B cell (primary cell): ENCODE measurements at regions not wholly inside any gene's neighbourhood (a gene's known extent, or its start where the extent isn't known, plus 50 kb on each side); places are given as distances from the start of the nearest gene placed in this dataset.
"Not testable (repeated sequence)": the region's sequence is repeated elsewhere in the genome, so short reads cannot be mapped to it uniquely, and the experiment has no call there.

Experiments used
- ATAC-seq: fragments of 200-7000 bp; cut with Tn5 transposase; one replicate; pipeline ENCODE4 v1.10.0; 2021; ENCODE audit warnings: low read depth, mild to moderate bottlenecking, moderate number of reproducible peaks, moderate library complexity
- CTCF ChIA-PET: fragments of 350-600 bp; sonication (Branson Sonifier 250); formaldehyde crosslinking; loops from one replicate; lab custom pipeline; 2021; ENCODE audit warnings: antibody characterized with exemption, inconsistent platforms; lab: Charles Lee
- POLR2A ChIA-PET: fragments of 350-600 bp; sonication (Branson Sonifier 250); formaldehyde crosslinking; loops from one replicate; lab custom pipeline; 2021; ENCODE audit warnings: antibody characterized with exemption; lab: Charles Lee
- DNase-seq: peaks from one replicate; pipeline ENCODE4 v3.0.0; 2013
- H2AFZ ChIP-seq: 2 replicates; pipeline ENCODE4 v1.6.1; 2012; ENCODE audit warnings: mild to moderate bottlenecking, low read depth, low read length; ENCODE audit not compliant: insufficient read depth, poor library complexity, severe bottlenecking
- H3K27ac ChIP-seq, 2 donors: 1 replicate in 1 of 2; 2 replicates in 1 of 2; pipeline ENCODE4 v1.5.1; 2012 to 2013; ENCODE audit warnings: low read length in 2 of 2, mild to moderate bottlenecking in 2 of 2, moderate library complexity in 1 of 2
- H3K27me3 ChIP-seq, 4 experiments: fragments of 200-600 bp in 1 of 4; sonication (generic) in 1 of 4; replicated peaks in 1 of 4; 1 replicate in 2 of 4; 2 replicates in 2 of 4; pipeline versions ENCODE4 v1.6.1 to v1.7.0; 2013 to 2016; ENCODE audit warnings: low read length in 3 of 4, mild to moderate bottlenecking in 2 of 4, mixed read lengths in 1 of 4, moderate library complexity in 1 of 4; ENCODE audit not compliant: insufficient read depth in 4 of 4, control insufficient read depth in 3 of 4; ENCODE audit errors: control extremely low read depth in 1 of 4
- H3K36me3 ChIP-seq, 2 experiments: replicated peaks in 1 of 2; 1 replicate in 1 of 2; 2 replicates in 1 of 2; pipeline versions ENCODE4 v1.6.1 to v1.7.1; 2013; ENCODE audit warnings: low read length in 1 of 2; ENCODE audit not compliant: insufficient read depth in 2 of 2, control insufficient read depth in 1 of 2; ENCODE audit errors: control extremely low read depth in 1 of 2, extremely low read depth in 1 of 2
- H3K4me1 ChIP-seq, 2 donors: fragments of 200-600 bp in 1 of 2; sonication (generic) in 1 of 2; 1 replicate in 1 of 2; 2 replicates in 1 of 2; pipeline versions ENCODE4 v1.5.1 to v1.6.1; 2013 to 2017; ENCODE audit warnings: low read length in 2 of 2; ENCODE audit not compliant: control insufficient read depth in 2 of 2, insufficient read depth in 2 of 2
- H3K4me2 ChIP-seq: replicated peaks from 2 replicates; pipeline ENCODE3; 2012; ENCODE audit warnings: mild to moderate bottlenecking, low read depth, low read length; ENCODE audit not compliant: poor library complexity, severe bottlenecking
- H3K4me3 ChIP-seq, 5 experiments: fragments of 200-600 bp in 1 of 5; sonication (generic) in 1 of 5; 1 replicate in 3 of 5; 2 replicates in 2 of 5; pipeline versions ENCODE4 v1.5.1 to v1.7.0; 2011 to 2016; ENCODE audit warnings: low read length in 4 of 5, mild to moderate bottlenecking in 4 of 5, low read depth in 2 of 5, control low read depth in 1 of 5, moderate library complexity in 1 of 5; ENCODE audit not compliant: insufficient read depth in 1 of 5; ENCODE audit errors: control extremely low read depth in 1 of 5, extremely low read depth in 1 of 5
- H3K79me2 ChIP-seq: fragments of 200-600 bp; sonication (generic); one replicate; pipeline ENCODE4 v1.6.0; 2016; ENCODE audit warnings: low read length; ENCODE audit not compliant: control insufficient read depth, insufficient read depth
- H3K9ac ChIP-seq: fragments of 200-600 bp; sonication (generic); 2 replicates; pipeline ENCODE4 v1.6.1; 2017; ENCODE audit warnings: mild to moderate bottlenecking, low read length, moderate library complexity
- H3K9me3 ChIP-seq, 3 donors: one replicate each; pipeline versions ENCODE4 v1.6.1 to v1.7.1; 2013; ENCODE audit warnings: low read length in 2 of 3; ENCODE audit not compliant: control insufficient read depth in 2 of 3, insufficient read depth in 1 of 3; ENCODE audit errors: control extremely low read depth in 1 of 3
- H4K20me1 ChIP-seq: 2 replicates; pipeline ENCODE4 v1.6.0; 2012; ENCODE audit warnings: mild to moderate bottlenecking, low read length; ENCODE audit not compliant: insufficient read depth, control insufficient read depth, poor library complexity, severe bottlenecking
- H3K27ac Mint-ChIP-seq: one replicate; pipeline ENCODE4 v1.8.0; 2021; ENCODE audit warnings: mixed read lengths
- H3K27me3 Mint-ChIP-seq: one replicate; pipeline ENCODE4 v1.8.0; 2021; ENCODE audit warnings: mixed read lengths
- H3K4me1 Mint-ChIP-seq: one replicate; pipeline ENCODE4 v1.8.0; 2021; ENCODE audit warnings: mixed read lengths
- H3K4me3 Mint-ChIP-seq: one replicate; pipeline ENCODE4 v1.8.0; 2021; ENCODE audit warnings: mixed read lengths
- H3K9me3 Mint-ChIP-seq: one replicate; pipeline ENCODE4 v1.8.0; 2022; ENCODE audit warnings: mixed read lengths; ENCODE audit not compliant: insufficient read depth
- CTCF ChIP-seq: fragments of 200-600 bp; IDR thresholded peaks from one replicate; pipeline ENCODE4 v1.8.0; 2022; ENCODE audit warnings: antibody characterized with exemption, mild to moderate bottlenecking
- EZH2 ChIP-seq: IDR thresholded peaks from 2 replicates; pipeline ENCODE4 v1.6.1; 2012; ENCODE audit warnings: borderline replicate concordance, low read depth, mild to moderate bottlenecking, moderate library complexity, low read length; ENCODE audit not compliant: insufficient read depth, poor library complexity, severe bottlenecking
- WGBS: methylation state at CpG from one replicate; pipeline ENCODE4 v1.1.5; 2013; ENCODE audit warnings: missing lambda C conversion rate; ENCODE audit not compliant: insufficient coverage; 5-methylcytosine and 5-hydroxymethylcytosine counted together
- intact Hi-C: fragments of 100-400 bp; cut with micrococcal nuclease; formaldehyde crosslinking; loops from one replicate; pipeline ENCODE4 v1.10.0; 2022

DNA sequence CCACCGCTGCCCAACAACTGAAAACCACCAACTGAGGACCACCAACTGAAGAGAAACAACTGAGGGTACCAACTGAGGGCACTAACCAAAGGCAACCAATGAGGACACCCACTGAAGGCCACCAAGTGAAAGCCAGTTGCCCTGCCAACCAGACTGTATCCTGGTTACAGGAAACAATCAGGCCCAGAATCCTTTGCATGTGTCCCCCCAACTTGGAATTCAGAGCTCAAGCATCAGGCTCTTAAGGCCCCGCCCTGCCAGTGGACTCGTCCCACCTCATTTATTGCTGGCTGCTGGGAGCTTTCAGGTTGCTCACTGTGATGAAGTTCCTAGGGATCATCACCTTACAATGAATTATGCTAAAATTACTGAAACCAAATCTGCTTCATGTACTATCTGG, 76.6 kb upstream of the ABI1 start:
- Histone ChIP-seq H4K20me1 (no peaks in the 10 kb centered on the region), H3K36me3 (no peaks in the 10 kb centered on the region), H3K9me3 (no peaks in the 10 kb centered on the region), H3K27me3 (no peaks in the 10 kb centered on the region), H3K4me1 (no peaks in the 10 kb centered on the region), H2AFZ (no peak overlapping the region), H3K4me3 (no peak overlapping the region), H3K9ac (no peak overlapping the region), H3K79me2 (no peaks in the 10 kb centered on the region), H3K27ac (no peak overlapping the region), H3K4me2 (no peak overlapping the region)
- no peak for DNase-seq
- H3K27me3 Mint-ChIP-seq = no peaks in the 10 kb centered on the region
- H3K9me3 Mint-ChIP-seq = no peaks in the 10 kb centered on the region
- peak overlapping the region; percentile 10 for H3K27ac Mint-ChIP-seq
- TF ChIP-seq CTCF (no peak), EZH2 (no peak)
- H3K4me1 Mint-ChIP-seq = no peaks in the 10 kb centered on the region
- peak overlapping the region; percentile 6 for H3K4me3 Mint-ChIP-seq
- intact Hi-C loops = loop anchor here (5.0 kb wide), 2 partner anchors 350 to 425 kb away; no protein-coding TSS in a partner anchor
- CTCF ChIA-PET = interaction anchor here (0.7 to 1.2 kb wide), 3 partner anchors 13 to 423 kb away, joined by 3 read pairs; no protein-coding TSS in a partner anchor
- POLR2A ChIA-PET = no interaction called here
- 84% methylated on average over 3 of the region's 3 CpGs for WGBS
- ATAC-seq = no peak

- H3K4me1 Mint-ChIP-seq, H3K4me1 ChIP-seq, H3K27me3 ChIP-seq, H3K9me3 ChIP-seq, POLR2A ChIA-PET, H3K27me3 Mint-ChIP-seq, CTCF ChIA-PET, H3K9me3 Mint-ChIP-seq, intact Hi-C loops, H3K4me3 Mint-ChIP-seq, H4K20me1 ChIP-seq, DNase-seq, H3K4me2 ChIP-seq, H3K27ac Mint-ChIP-seq, H3K27ac ChIP-seq, ATAC-seq, H3K79me2 ChIP-seq, H2AFZ ChIP-seq, H3K36me3 ChIP-seq, H3K9ac ChIP-seq, H3K4me3 ChIP-seq: not testable (repeated sequence)
- WGBS = 97% methylated on average over 7 of the region's 11 CpGs
Measured at GRCh38 chr10:26934190-26934589, 73.4 kb upstream of the ABI1 start.
